ENCODE measurements at regions not wholly inside any gene's neighbourhood (a gene's known extent, or its start where the extent isn't known, plus 50 kb on each side); places are given as distances from the start of the nearest gene placed in this dataset.

DNA sequence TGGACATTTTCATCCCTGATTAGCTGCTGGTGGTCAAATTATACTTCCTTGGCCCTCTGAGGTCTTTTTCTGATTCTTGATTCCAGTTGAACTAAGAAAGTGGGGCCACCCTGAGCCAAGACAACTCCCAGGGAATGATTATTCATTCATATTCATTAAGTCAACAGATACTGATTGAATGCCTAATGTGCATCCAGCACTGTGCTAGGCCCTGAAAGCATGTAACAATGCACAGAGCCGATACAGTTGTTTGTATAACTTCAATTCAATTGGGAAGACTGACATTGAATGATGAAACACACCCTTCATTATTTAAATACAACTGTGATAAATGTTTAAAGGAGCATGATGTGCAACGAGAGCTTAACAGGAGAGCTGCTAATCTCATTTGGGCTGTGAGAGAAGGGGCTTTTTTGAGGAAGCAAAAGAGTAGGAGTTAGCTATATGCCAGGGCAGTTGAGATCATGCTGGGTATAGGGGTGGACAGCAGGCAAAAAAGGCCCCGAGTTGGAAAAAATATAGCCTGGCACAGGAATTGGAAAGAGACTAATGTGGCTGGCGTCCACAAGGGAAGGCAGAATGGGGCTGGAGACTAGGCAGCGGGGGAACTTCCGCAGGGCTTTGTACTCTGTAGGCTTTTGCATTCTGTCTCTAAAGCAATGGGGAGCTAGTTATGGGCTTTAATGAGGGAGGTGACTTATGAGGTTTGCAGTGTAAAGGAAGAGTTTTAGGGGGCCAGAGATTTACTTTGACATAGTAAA lies 57.2 kb upstream of the ACVR1 start:
- DNase-seq: no peak

DNA sequence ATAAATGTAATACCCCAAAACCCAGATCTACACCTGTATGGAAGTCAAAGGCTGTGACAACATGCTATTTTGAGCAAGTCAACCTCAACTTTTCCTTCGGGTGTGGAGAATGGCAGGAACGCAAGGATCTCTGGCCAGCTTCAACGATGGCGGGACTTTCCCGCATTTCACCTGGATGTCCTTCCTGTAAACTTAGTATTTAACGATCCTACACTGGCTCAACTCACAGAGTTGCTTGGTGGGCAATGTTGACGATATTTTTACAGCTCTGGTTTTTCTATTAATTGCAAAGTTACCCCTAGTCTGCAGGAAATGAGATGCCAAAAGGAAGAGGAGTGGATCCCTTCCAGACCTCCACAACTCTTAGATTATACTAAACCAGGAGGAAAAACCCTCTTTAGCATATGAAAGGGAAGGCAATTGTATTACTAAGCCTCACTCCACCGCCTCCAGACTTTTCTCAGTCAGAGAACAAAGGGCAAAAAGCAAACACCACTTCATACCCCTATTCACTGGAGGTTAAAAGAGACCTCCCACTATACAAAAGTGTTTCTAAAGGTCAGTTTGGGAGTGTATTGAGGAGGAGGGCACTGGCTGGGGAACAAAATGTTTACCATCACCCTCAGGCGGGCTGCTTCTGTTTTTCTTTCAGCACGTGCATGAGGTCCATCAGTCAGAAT lies 56.5 kb upstream of the ACVR1 start:
- no peak for DNase-seq

DNA sequence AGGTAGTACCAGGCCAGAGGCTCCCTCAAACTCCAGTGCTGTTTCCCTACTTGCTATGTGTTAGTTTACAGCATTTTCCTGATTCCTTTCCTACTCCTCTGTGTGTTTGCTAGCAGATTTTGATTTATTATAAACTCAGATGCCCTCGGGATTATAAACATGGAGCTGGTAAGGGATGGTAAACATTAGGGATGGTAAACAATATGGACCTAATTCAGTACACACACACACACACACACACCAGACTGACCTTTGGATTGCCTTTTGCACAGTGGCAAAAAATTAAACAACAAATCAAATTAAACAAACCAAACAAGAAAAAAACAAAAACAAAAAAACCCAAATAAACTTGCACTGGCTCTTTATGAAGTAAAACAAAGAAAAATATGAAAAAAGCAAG lies 55.4 kb upstream of the ACVR1 start:
- DNase-seq: no peak

DNA sequence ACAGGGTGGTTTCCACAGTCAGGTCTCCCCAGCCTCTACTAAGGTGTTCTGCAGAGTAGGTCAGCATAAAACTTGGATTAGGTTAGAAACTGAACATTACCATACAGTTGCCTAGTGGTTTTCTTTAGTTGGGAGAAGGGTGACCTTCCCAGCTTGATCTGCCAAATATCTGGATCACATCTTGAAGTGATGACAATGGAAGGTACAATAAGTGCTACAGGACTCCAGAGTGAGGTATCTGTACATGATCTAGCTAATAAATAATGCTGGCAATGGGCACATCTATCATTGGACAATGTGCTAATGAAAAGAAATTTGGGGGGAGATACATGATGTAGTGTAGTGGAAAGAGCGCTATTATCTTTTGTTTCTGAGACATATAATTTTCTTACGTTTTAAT lies 54.6 kb upstream of the ACVR1 start:
- no peak for DNase-seq

DNA sequence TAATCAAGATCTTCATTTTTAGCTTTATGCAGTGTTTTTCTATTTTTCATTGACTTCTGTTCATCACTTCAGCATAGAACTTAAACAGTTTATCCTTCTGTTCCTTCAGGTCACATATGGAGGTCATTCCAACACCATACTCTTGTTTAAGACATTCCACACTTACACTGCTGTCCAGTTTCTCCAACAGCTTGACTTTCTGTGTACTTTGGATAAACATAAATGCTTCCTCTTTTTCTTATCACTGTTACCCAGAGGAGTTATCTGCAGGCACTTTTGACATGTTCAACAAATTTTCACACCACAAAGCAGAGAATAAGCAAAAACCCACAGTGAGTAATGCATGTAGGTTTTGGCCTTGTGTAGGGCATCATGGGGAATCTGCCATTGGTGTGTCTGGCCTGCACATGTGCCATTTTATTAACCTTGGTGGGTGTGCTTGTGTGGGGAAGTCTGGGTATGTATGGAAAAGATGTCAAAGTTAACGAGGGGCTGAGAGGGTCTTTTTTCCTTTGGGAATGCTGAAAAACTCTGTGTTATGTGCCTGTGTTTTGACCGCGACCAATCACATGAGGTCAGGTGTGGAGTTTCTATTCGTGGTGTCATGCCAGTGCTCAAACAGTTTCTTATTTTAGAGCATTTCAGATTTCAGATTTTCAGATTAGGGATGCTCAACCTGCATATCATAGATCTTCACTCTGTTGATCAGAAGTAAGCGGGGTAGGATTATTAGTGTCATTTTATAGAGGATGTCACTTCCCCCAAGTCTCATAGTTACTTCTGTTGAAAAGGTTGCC lies 53.9 kb upstream of the ACVR1 start:
- DNase-seq: no peak

DNA sequence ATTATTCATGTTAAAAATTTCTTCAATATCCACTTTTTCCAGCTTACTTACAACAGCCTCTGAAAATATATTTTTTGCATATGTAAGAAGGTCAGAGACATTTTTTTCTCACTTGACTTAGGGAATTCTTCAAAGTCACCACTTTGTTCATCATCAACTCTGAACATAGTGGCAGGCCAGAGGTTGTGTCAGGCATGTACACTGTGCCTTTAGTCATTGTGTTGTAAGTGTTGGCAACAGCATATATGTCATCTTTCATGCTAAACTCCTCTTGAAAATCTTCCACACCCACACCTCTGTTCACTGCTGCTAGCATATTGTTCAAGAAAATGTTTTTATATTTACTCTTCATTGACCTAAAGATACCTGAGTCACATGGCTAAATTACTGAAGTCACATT lies 52.2 kb upstream of the ACVR1 start:
- DNase-seq: no peak

DNA sequence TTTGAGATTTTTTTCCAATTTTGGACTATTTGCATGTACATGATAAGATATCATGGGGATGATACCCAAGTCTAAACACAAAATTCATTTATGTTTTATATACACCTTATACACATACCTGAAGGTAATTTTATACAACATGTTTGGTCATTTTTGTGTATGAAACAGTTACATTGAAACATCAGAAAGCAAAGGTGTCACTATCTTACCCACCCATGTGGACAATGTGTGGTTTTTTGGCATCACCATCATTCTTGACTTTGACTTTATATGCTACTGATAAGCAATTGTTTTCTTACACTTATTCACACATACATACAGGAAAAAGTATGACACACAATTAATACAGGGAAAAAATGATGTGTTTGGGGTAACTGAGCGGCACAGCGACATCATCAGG lies 51.0 kb upstream of the ACVR1 start:
- no peak for DNase-seq

Data from T-helper 9 cell (primary cell).